ENCODE measurements at regions not wholly inside any gene's neighbourhood (a gene's known extent, or its start where the extent isn't known, plus 50 kb on each side); places are given as distances from the start of the nearest gene placed in this dataset.

DNA sequence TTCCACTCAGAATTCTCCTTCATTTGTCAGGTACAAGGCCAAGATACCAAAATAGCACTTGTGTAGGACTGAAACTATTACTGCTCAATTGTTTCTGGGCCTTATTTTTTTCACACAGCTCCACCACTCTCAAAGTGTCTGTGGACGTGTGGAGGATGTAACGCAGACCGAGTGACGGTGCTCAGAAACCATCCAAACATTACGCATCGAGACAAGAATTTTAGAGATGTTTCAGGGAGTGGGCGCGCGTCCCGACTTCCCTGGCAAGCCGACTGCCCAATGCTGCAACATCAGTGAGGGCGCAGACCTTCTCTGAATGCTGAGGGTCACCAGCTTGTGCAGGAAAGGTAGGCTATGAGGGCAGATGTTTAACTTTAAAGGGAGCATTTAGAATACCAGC lies 108.4 kb downstream of the GATA6 start:
- H3K36me3 ChIP-seq, result no peaks in the 10 kb centered on the region
- no peak for TF ChIP-seq POLR2A (IDR thresholded peaks at IDR 0.05)
- TF ChIP-seq, protein P1, sequence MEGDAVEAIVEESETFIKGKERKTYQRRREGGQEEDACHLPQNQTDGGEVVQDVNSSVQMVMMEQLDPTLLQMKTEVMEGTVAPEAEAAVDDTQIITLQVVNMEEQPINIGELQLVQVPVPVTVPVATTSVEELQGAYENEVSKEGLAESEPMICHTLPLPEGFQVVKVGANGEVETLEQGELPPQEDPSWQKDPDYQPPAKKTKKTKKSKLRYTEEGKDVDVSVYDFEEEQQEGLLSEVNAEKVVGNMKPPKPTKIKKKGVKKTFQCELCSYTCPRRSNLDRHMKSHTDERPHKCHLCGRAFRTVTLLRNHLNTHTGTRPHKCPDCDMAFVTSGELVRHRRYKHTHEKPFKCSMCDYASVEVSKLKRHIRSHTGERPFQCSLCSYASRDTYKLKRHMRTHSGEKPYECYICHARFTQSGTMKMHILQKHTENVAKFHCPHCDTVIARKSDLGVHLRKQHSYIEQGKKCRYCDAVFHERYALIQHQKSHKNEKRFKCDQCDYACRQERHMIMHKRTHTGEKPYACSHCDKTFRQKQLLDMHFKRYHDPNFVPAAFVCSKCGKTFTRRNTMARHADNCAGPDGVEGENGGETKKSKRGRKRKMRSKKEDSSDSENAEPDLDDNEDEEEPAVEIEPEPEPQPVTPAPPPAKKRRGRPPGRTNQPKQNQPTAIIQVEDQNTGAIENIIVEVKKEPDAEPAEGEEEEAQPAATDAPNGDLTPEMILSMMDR (IDR thresholded peaks at IDR 0.05), result no peak
- no peak for TF ChIP-seq EP300 (IDR thresholded peaks at IDR 0.05)
- DNase-seq, result no peak
- intact Hi-C loops (cut with DNase I), result loop anchor here in 1 of 4 donors (10.0 kb wide), 1 partner anchor 63 kb away; no protein-coding TSS in a partner anchor
- 92 to 96% (median 94%) methylated on average over 12 of the region's 12 CpGs for WGBS, 3 donors
- no peaks in the 10 kb centered on the region for H3K27me3 ChIP-seq
- H3K4me1 ChIP-seq (ENCODE audit: insufficient read depth), result peaks cover 3% of the 10 kb centered on the region
- no peaks in the 10 kb centered on the region for H3K9me3 ChIP-seq
- H3K4me3 ChIP-seq, result no peak overlapping the region
- H3K27ac ChIP-seq, result no peak overlapping the region

DNA sequence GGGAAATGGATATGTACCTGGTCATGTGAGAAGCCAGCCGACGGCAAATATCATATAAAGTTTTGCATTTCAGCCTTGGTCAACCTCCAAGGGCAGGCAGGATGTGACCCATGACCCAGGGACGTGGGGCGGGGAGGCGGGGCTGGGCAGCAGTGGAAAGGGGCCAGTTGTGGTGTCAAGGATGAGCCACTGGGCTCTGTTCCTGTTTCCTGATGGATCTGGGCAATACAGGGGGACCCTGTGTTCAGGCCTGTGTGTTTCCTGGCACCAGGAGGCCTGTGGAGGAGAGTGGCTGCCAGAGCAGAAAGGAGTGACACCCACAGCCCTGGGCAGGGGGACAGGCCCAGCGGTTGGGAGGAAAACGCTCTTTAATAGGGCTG lies 106.9 kb downstream of the GATA6 start:
- intact Hi-C loops (cut with DNase I), result loop anchor here in 1 of 4 donors (10.0 kb wide), 1 partner anchor 62 kb away; no protein-coding TSS in a partner anchor
- no peaks in the 10 kb centered on the region for H3K36me3 ChIP-seq
- no peaks in the 10 kb centered on the region for H3K4me1 ChIP-seq (ENCODE audit: insufficient read depth)
- WGBS, 3 donors, result 72 to 84% (median 75%) methylated on average over 7 of the region's 7 CpGs
- no peaks in the 10 kb centered on the region for H3K9me3 ChIP-seq
- no peak overlapping the region for H3K4me3 ChIP-seq
- no peaks in the 10 kb centered on the region for H3K27me3 ChIP-seq
- H3K27ac ChIP-seq, result no peak overlapping the region
- no peak for DNase-seq
- no peak for TF ChIP-seq EP300 (IDR thresholded peaks at IDR 0.05)
- TF ChIP-seq, protein P1 (IDR thresholded peaks at IDR 0.05), result no peak
- no peak for TF ChIP-seq POLR2A (IDR thresholded peaks at IDR 0.05)

DNA sequence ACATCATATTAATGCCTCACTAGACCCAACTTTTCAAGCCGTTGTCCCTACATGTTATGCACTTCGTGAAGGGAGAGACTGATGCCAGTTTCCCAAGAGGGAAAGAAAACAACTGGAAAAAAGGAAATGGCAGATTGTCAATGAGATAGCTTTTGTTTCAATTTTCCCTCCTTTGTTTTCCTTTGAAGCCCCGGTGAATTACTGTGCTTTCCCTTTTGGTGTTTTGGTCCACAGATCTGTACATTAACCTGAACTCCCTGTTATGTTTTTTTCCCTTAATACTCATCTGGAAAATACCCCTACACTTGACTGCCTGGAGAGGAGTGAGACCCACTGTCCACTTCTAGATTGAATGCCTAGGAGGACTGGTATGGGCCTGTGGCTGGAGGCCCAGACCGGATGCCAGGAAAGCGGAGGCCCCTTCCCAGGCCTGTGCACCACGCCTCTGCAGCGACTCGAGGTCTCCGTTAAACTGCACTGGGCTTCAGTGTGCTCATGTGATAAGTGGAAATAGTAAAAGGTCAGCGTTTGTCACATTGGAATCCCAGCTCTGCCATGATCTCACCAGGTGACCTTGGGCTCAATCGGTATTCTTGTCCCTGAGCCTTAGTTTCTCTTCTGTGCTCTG lies 106.4 kb downstream of the GATA6 start:
- intact Hi-C loops (cut with DNase I), result loop anchor here in 1 of 4 donors (10.0 kb wide), 1 partner anchor 61 kb away; no protein-coding TSS in a partner anchor
- TF ChIP-seq POLR2A (IDR thresholded peaks at IDR 0.05) (no peak), EP300 (IDR thresholded peaks at IDR 0.05) (no peak)
- TF ChIP-seq, protein P1 (IDR thresholded peaks at IDR 0.05), result no peak
- no peak for DNase-seq
- WGBS, 3 donors, result 60 to 74% (median 73%) methylated on average over 10 to 11 of the region's 11 CpGs
- Histone ChIP-seq H3K27me3 (no peaks in the 10 kb centered on the region), H3K9me3 (no peaks in the 10 kb centered on the region), H3K27ac (no peak overlapping the region), H3K4me1 (ENCODE audit: insufficient read depth) (no peaks in the 10 kb centered on the region), H3K36me3 (no peaks in the 10 kb centered on the region), H3K4me3 (no peak overlapping the region)

DNA sequence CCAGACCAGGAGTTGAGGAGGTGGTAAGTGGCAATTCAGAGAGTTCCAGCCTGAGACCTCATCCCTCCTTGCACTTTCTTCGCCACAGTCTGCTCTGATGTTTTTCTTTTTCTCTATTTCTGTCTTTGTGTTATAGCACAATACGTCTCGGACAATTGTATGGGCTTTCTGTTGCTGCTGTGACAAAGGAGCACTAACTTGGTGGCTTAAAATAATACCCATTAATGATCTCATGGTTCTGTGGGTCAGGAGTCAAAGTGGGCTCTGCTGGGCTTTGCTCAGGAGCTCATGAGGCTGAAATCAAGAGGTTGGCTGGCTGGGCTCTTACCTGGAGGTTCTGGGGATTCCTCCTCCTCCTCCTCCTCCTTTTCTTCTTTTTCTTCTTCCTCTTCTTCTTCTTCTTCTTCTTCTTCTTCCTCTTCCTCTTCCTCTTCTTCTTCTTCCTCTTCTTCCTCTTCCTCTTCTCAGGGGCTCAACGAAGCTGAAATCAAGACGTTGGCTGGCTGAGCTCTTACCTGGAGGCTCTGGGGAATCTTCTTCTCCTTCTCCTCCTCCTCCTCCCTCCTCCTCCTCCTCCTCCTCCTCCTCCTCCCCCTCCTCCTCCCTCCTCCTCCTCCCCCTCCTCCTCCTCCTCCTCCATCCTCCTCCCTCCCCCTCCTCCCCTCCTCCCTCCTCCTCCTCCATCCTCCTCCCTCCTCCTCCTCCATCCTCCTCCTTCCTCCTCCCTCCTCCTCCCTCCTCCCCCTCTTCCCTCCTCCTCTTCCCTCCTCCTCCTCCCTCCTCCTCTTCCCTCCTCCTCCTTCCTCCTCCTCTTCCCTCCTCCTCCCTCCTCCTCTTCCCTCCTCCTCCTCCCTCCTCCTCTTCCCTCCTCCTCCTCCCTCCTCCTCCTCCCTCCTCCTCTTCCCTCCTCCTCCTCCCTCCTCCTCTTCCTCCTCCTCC lies 104.0 kb downstream of the GATA6 start:
- H3K9me3 ChIP-seq, result no peaks in the 10 kb centered on the region
- no peaks in the 10 kb centered on the region for H3K4me1 ChIP-seq (ENCODE audit: insufficient read depth)
- no peak for DNase-seq
- no peak overlapping the region for H3K27ac ChIP-seq
- TF ChIP-seq EP300 (IDR thresholded peaks at IDR 0.05) (no peak), POLR2A (IDR thresholded peaks at IDR 0.05) (no peak)
- TF ChIP-seq, protein P1 (IDR thresholded peaks at IDR 0.05), result no peak
- no peaks in the 10 kb centered on the region for H3K36me3 ChIP-seq
- H3K4me3 ChIP-seq, result no peak overlapping the region
- intact Hi-C loops (cut with DNase I), result loop anchor here in 1 of 4 donors (10.0 kb wide), 1 partner anchor 59 kb away; no protein-coding TSS in a partner anchor
- H3K27me3 ChIP-seq, result no peaks in the 10 kb centered on the region
- 91 to 99% (median 91%) methylated on average over 5 of the region's 5 CpGs for WGBS, 3 donors

All from ovary (tissue), 7 donors.